ENCODE measurements at regions not wholly inside any gene's neighbourhood (a gene's known extent, or its start where the extent isn't known, plus 50 kb on each side); places are given as distances from the start of the nearest gene placed in this dataset.
"Not testable (repeated sequence)": the region's sequence is repeated elsewhere in the genome, so short reads cannot be mapped to it uniquely, and the experiment has no call there.

- no peak for DNase-seq
Measured at GRCh38 chr5:14929293-14930065, 57.9 kb upstream of the ANKH start.

- DNase-seq: no peak
Measured at GRCh38 chr5:14928661-14929060, 57.1 kb upstream of the ANKH start.

GRCh38 chr5:14925326-14925725 is 53.7 kb upstream of the ANKH start:
- no peak for DNase-seq

GRCh38 chr5:14922952-14923351 is 51.4 kb upstream of the ANKH start:
- DNase-seq: not testable (repeated sequence)

GRCh38 chr5:14922456-14922855 is 50.9 kb upstream of the ANKH start:
- DNase-seq: no peak
